ENCODE measurements at regions not wholly inside any gene's neighbourhood (a gene's known extent, or its start where the extent isn't known, plus 50 kb on each side); places are given as distances from the start of the nearest gene placed in this dataset.
"Not testable (repeated sequence)": the region's sequence is repeated elsewhere in the genome, so short reads cannot be mapped to it uniquely, and the experiment has no call there.

- DNase-seq, result no peak
Measured at GRCh38 chr5:106080535-106080934, 1590.2 kb downstream of the EFNA5 start.

- DNase-seq, result no peak
Measured at GRCh38 chr5:106076655-106077054, 1594.1 kb downstream of the EFNA5 start.

- no peak for DNase-seq
Measured at GRCh38 chr5:106072208-106072607, 1598.5 kb downstream of the EFNA5 start.

GRCh38 chr5:106047341-106047740 is 1623.4 kb downstream of the EFNA5 start:
- DNase-seq, result no peak

- not testable (repeated sequence) for DNase-seq
Measured at GRCh38 chr5:106032069-106032468, 1638.7 kb downstream of the EFNA5 start.

- no peak for DNase-seq
Measured at GRCh38 chr5:106028314-106028713, 1642.4 kb downstream of the EFNA5 start.

- DNase-seq, result no peak
Measured at GRCh38 chr5:106020894-106021293, 1649.8 kb downstream of the EFNA5 start.

- no peak for DNase-seq
Measured at GRCh38 chr5:106019261-106019660, 1651.5 kb downstream of the EFNA5 start.

- no peak for DNase-seq
Measured at GRCh38 chr5:106017243-106017857, 1653.4 kb downstream of the EFNA5 start.

- DNase-seq, result no peak
Measured at GRCh38 chr5:106014262-106014661, 1656.5 kb downstream of the EFNA5 start.

GRCh38 chr5:106006242-106006641 is 1664.5 kb downstream of the EFNA5 start:
- DNase-seq, result no peak

- DNase-seq, result not testable (repeated sequence)
Measured at GRCh38 chr5:105998991-105999390, 1671.7 kb downstream of the EFNA5 start.

GRCh38 chr5:105993027-105993426 is 1677.7 kb downstream of the EFNA5 start:
- no peak for DNase-seq

- DNase-seq, result no peak
Measured at GRCh38 chr5:105982526-105982925, 1688.2 kb downstream of the EFNA5 start.

- DNase-seq, result no peak
Measured at GRCh38 chr5:105978011-105978410, 1692.7 kb downstream of the EFNA5 start.

GRCh38 chr5:105977163-105977562 is 1693.6 kb downstream of the EFNA5 start:
- no peak for DNase-seq

GRCh38 chr5:105970919-105971318 is 1699.8 kb downstream of the EFNA5 start:
- DNase-seq, result no peak

GRCh38 chr5:105968981-105969380 is 1701.8 kb downstream of the EFNA5 start:
- no peak for DNase-seq

- no peak for DNase-seq
Measured at GRCh38 chr5:105963696-105964255, 1707.0 kb downstream of the EFNA5 start.

GRCh38 chr5:105961572-105961971 is 1709.2 kb downstream of the EFNA5 start:
- no peak for DNase-seq

- DNase-seq, result no peak
Measured at GRCh38 chr5:105956456-105957196, 1714.1 kb downstream of the EFNA5 start.

GRCh38 chr5:105954341-105954740 is 1716.4 kb downstream of the EFNA5 start:
- no peak for DNase-seq

- DNase-seq, result no peak
Measured at GRCh38 chr5:105953616-105954015, 1717.1 kb downstream of the EFNA5 start.

GRCh38 chr5:105952875-105953274 is 1717.9 kb downstream of the EFNA5 start:
- no peak for DNase-seq
